ENCODE measurements at regions not wholly inside any gene's neighbourhood (a gene's known extent, or its start where the extent isn't known, plus 50 kb on each side); places are given as distances from the start of the nearest gene placed in this dataset.

DNA sequence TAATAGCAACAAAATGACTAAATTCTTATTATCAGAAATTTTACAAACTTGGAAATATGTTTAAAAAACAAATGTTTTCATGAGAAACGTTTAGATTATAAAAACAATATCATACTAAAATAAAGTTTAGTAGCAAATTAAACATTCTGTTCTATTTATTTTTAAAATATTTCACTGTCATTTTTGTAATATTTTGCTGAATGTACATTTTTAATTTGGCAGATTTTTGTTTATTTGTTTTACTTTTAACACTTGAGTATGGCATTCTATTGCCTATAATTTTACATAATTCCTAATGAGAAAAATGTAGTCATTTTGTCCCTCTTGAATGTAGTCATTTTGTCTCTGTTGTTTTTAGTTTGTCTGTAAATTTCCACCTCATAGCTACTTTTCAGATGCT is 1400.2 kb downstream of the GRIK2 start:
- TF ChIP-seq POLR2A (IDR thresholded peaks at IDR 0.05; ENCODE audit: low read depth, low read length) (no peak), POLR2AphosphoS5 (IDR thresholded peaks at IDR 0.05; ENCODE audit: low read depth, low read length) (no peak), TAF1 (IDR thresholded peaks at IDR 0.05; ENCODE audit: borderline replicate concordance, low read depth, low read length) (no peak)

All from GM12892 (cell line).